Cardiac muscle cell (in vitro differentiated cells and primary cell): ENCODE measurements at regions not wholly inside any gene's neighbourhood (a gene's known extent, or its start where the extent isn't known, plus 50 kb on each side); places are given as distances from the start of the nearest gene placed in this dataset.
A peak's percentile ranks its signal among the peaks of the same experiment; 100 is the strongest.

ENCODE experiments used
- DNase-seq, 2 donors: peaks; one replicate each; pipeline versions ENCODE4 v3.0.0 to v3.0.0-alpha.2; 2010 to 2017; ENCODE audit warnings: low read depth in 1 of 2, low spot score in 1 of 2
- H3K27ac ChIP-seq: fragments of 200-600 bp; sonication (generic); 2 replicates; pipeline ENCODE4 v1.5.1; 2016
- H3K27me3 ChIP-seq: fragments of 200-600 bp; sonication (generic); 2 replicates; pipeline ENCODE4 v1.6.0; 2016; ENCODE audit warnings: control low read depth
- H3K36me3 ChIP-seq: fragments of 200-600 bp; sonication (generic); 2 replicates; pipeline ENCODE4 v1.5.1; 2016; ENCODE audit warnings: control low read depth
- H3K4me1 ChIP-seq: fragments of 200-600 bp; sonication (generic); 2 replicates; pipeline ENCODE4 v1.8.1; 2017; ENCODE audit warnings: low read depth, mild to moderate bottlenecking, mixed run types
- H3K4me3 ChIP-seq: fragments of 200-600 bp; sonication (generic); 2 replicates; pipeline ENCODE4 v1.5.1; 2016; ENCODE audit warnings: mild to moderate bottlenecking
- H3K9me3 ChIP-seq: fragments of 200-600 bp; sonication (generic); 2 replicates; pipeline ENCODE4 v1.5.1; 2017; ENCODE audit warnings: low read depth, mild to moderate bottlenecking, control low read depth
- CTCF ChIP-seq: IDR thresholded peaks from 2 replicates; pipeline ENCODE4 v1.5.1; 2012; ENCODE audit warnings: low read depth, mild to moderate bottlenecking, low read length

- TF ChIP-seq CTCF: no peak
- Histone ChIP-seq H3K36me3 (no peaks in the 10 kb centered on the region), H3K27ac (no peak overlapping the region), H3K4me3 (no peak overlapping the region), H3K4me1 (no peaks in the 10 kb centered on the region), H3K27me3 (no peaks in the 10 kb centered on the region), H3K9me3 (no peaks in the 10 kb centered on the region)
- no peak for DNase-seq
Measured at GRCh38 chr11:134764367-134764766, 352.3 kb upstream of the B3GAT1 start.

- DNase-seq: no peak
- H3K27ac ChIP-seq: no peak overlapping the region
- H3K4me1 ChIP-seq: no peaks in the 10 kb centered on the region
- H3K9me3 ChIP-seq: no peaks in the 10 kb centered on the region
- TF ChIP-seq CTCF: no peak
- no peaks in the 10 kb centered on the region for H3K36me3 ChIP-seq
- H3K27me3 ChIP-seq: no peaks in the 10 kb centered on the region
- no peak overlapping the region for H3K4me3 ChIP-seq
Measured at GRCh38 chr11:134763030-134763388, 351.0 kb upstream of the B3GAT1 start.

- DNase-seq: peak in 1 of 2 donors; percentile 43
- Histone ChIP-seq H3K27ac (no peak overlapping the region), H3K4me1 (no peaks in the 10 kb centered on the region), H3K4me3 (no peak overlapping the region), H3K27me3 (no peaks in the 10 kb centered on the region), H3K9me3 (no peaks in the 10 kb centered on the region), H3K36me3 (no peaks in the 10 kb centered on the region)
- no peak for TF ChIP-seq CTCF
Measured at GRCh38 chr11:134762248-134763029, 350.4 kb upstream of the B3GAT1 start.

- no peak for TF ChIP-seq CTCF
- Histone ChIP-seq H3K36me3 (no peaks in the 10 kb centered on the region), H3K27ac (no peak overlapping the region), H3K27me3 (no peaks in the 10 kb centered on the region), H3K4me3 (no peak overlapping the region), H3K9me3 (no peaks in the 10 kb centered on the region), H3K4me1 (no peaks in the 10 kb centered on the region)
- DNase-seq: no peak
Measured at GRCh38 chr11:134761926-134762247, 349.8 kb upstream of the B3GAT1 start.

- H3K36me3 ChIP-seq: no peaks in the 10 kb centered on the region
- H3K27ac ChIP-seq: no peak overlapping the region
- H3K4me3 ChIP-seq: no peak overlapping the region
- H3K9me3 ChIP-seq: no peaks in the 10 kb centered on the region
- no peaks in the 10 kb centered on the region for H3K27me3 ChIP-seq
- DNase-seq: no peak
- no peaks in the 10 kb centered on the region for H3K4me1 ChIP-seq
- TF ChIP-seq CTCF: no peak
Measured at GRCh38 chr11:134761386-134761785, 349.3 kb upstream of the B3GAT1 start.
